ENCODE measurements at regions not wholly inside any gene's neighbourhood (a gene's known extent, or its start where the extent isn't known, plus 50 kb on each side); places are given as distances from the start of the nearest gene placed in this dataset.

DNA sequence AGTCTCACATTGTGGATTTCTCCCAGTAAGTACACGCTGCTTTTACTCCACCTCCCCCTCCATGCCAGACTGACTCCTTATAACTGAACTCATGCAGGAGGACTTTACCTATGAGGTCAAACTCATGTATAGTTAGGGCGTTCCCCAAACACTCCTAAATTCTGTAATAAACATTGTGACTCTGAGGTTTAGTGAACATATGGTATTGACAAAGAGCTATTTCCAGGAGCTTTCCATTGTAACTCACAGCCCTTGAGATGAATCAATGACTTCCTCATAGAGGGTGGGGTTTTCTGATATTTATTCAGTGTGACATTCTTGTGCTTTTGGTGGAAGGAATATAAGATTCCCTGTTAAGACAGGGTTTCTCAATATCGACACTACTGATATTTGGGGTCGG lies 337.4 kb upstream of the SLC14A2 start (continued):
- TF ChIP-seq ZBTB40 (IDR thresholded peaks at IDR 0.05), result no peak
- TF ChIP-seq ZBTB40 (CRISPR knock-in tag; IDR thresholded peaks at IDR 0.05), result no peak
- TF ChIP-seq ZSCAN22 (CRISPR knock-in tag; IDR thresholded peaks at IDR 0.05), result no peak
- no peak for TF ChIP-seq KAT8 (CRISPR knock-in tag; IDR thresholded peaks at IDR 0.05)
- no peak for TF ChIP-seq ASH2L (IDR thresholded peaks at IDR 0.05; ENCODE audit: insufficient read length, low read depth, low read length)
- TF ChIP-seq ATF1 (CRISPR knock-in tag; IDR thresholded peaks at IDR 0.05), result no peak
- no peak for TF ChIP-seq YEATS4 (CRISPR knock-in tag; IDR thresholded peaks at IDR 0.05; ENCODE audit: borderline replicate concordance)
- TF ChIP-seq HDAC1 (CRISPR knock-in tag; IDR thresholded peaks at IDR 0.05), result no peak
- TF ChIP-seq FOXJ3 (CRISPR knock-in tag; IDR thresholded peaks at IDR 0.05; ENCODE audit: borderline replicate concordance), result no peak
